ENCODE measurements at regions not wholly inside any gene's neighbourhood (a gene's known extent, or its start where the extent isn't known, plus 50 kb on each side); places are given as distances from the start of the nearest gene placed in this dataset.

DNA sequence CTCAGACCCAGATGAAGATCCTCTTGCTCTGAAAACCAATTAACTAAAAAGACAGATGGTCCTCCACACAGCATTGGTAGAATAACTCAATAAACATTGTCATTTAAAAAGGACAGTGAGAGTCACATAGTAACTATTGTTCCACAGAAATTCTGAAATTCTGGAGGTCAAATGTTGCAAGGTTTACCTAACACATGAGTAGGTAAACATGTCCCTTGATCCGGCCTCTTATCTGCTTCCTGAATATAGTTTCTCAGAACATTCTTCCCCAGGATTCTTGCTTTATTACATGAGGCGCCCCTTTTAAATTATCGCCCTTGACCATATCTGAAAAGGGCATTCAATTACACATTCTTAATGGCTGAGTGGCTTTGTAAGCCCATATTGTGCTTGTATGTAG is 270.7 kb downstream of the SEMA3D start:
- TF ChIP-seq POLR2AphosphoS5 (IDR thresholded peaks at IDR 0.05; ENCODE audit: low read depth) (no peak), ETS1 (IDR thresholded peaks at IDR 0.05) (no peak)
- TF ChIP-seq, protein P1, sequence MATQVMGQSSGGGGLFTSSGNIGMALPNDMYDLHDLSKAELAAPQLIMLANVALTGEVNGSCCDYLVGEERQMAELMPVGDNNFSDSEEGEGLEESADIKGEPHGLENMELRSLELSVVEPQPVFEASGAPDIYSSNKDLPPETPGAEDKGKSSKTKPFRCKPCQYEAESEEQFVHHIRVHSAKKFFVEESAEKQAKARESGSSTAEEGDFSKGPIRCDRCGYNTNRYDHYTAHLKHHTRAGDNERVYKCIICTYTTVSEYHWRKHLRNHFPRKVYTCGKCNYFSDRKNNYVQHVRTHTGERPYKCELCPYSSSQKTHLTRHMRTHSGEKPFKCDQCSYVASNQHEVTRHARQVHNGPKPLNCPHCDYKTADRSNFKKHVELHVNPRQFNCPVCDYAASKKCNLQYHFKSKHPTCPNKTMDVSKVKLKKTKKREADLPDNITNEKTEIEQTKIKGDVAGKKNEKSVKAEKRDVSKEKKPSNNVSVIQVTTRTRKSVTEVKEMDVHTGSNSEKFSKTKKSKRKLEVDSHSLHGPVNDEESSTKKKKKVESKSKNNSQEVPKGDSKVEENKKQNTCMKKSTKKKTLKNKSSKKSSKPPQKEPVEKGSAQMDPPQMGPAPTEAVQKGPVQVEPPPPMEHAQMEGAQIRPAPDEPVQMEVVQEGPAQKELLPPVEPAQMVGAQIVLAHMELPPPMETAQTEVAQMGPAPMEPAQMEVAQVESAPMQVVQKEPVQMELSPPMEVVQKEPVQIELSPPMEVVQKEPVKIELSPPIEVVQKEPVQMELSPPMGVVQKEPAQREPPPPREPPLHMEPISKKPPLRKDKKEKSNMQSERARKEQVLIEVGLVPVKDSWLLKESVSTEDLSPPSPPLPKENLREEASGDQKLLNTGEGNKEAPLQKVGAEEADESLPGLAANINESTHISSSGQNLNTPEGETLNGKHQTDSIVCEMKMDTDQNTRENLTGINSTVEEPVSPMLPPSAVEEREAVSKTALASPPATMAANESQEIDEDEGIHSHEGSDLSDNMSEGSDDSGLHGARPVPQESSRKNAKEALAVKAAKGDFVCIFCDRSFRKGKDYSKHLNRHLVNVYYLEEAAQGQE (IDR thresholded peaks at IDR 0.05; ENCODE audit: unreplicated experiment): no peak
- ATAC-seq (no peak), DNase-seq (ENCODE audit: low spot score) (no peak)
- peaks cover 25% of the 10 kb centered on the region for H3K36me3 Mint-ChIP-seq (ENCODE audit: low read depth)
- H3K9me2 ChIP-seq (ENCODE audit: insufficient read depth): peaks cover 6% of the 10 kb centered on the region
- no peaks in the 10 kb centered on the region for H3K79me2 ChIP-seq (replicated peaks; ENCODE audit: insufficient read depth)
- H3K4me3 Mint-ChIP-seq: no peak overlapping the region
- H3K4me3 ChIP-seq: no peak overlapping the region
- peak overlapping the region; percentile 71; the same call in 1 of the 2 replicates for H3K27ac Mint-ChIP-seq
- peaks cover 3% of the 10 kb centered on the region for H3K9me3 Mint-ChIP-seq
- H3K27ac ChIP-seq (ENCODE audit: low read depth): no peak overlapping the region
- H3K36me3 ChIP-seq (ENCODE audit: insufficient read depth): no peaks in the 10 kb centered on the region
- peaks cover 29% of the 10 kb centered on the region for H3K4me1 ChIP-seq (ENCODE audit: insufficient read depth)
- no peaks in the 10 kb centered on the region for H4K20me1 ChIP-seq (replicated peaks; ENCODE audit: insufficient read depth)
- no peak overlapping the region for H2AFZ ChIP-seq
- no peaks in the 10 kb centered on the region for H3K27me3 Mint-ChIP-seq (ENCODE audit: insufficient read depth, low read depth, poor library complexity)
- H3K4me1 Mint-ChIP-seq: peaks cover 25% of the 10 kb centered on the region
- no peaks in the 10 kb centered on the region for H3F3A ChIP-seq (replicated peaks; ENCODE audit: low read depth)
- H3K4me2 ChIP-seq: no peak overlapping the region
- no peaks in the 10 kb centered on the region for H3K27me3 ChIP-seq (ENCODE audit: insufficient read depth)

- H3F3A ChIP-seq (replicated peaks; ENCODE audit: low read depth): no peaks in the 10 kb centered on the region
- Mint-ChIP-seq H3K9me3 (peaks cover 6% of the 10 kb centered on the region; the same call in 2 of the 3 replicates), H3K4me1 (peaks cover 32% of the 10 kb centered on the region), H3K36me3 (ENCODE audit: low read depth) (peaks cover 20% of the 10 kb centered on the region), H3K4me3 (no peak overlapping the region), H3K27ac (no peak overlapping the region), H3K27me3 (ENCODE audit: insufficient read depth, low read depth, poor library complexity) (no peaks in the 10 kb centered on the region)
- no peaks in the 10 kb centered on the region for H3K79me2 ChIP-seq (replicated peaks; ENCODE audit: insufficient read depth)
- ATAC-seq (peak; percentile 73), DNase-seq (ENCODE audit: low spot score) (peak; percentile 42)
- H2AFZ ChIP-seq: no peak overlapping the region
- H3K27me3 ChIP-seq (ENCODE audit: insufficient read depth): no peaks in the 10 kb centered on the region
- H3K27ac ChIP-seq (ENCODE audit: low read depth): no peak overlapping the region
- H4K20me1 ChIP-seq (replicated peaks; ENCODE audit: insufficient read depth): no peaks in the 10 kb centered on the region
- H3K4me2 ChIP-seq: no peak overlapping the region
- H3K4me3 ChIP-seq: no peak overlapping the region
- peaks cover 6% of the 10 kb centered on the region for H3K9me2 ChIP-seq (ENCODE audit: insufficient read depth)
- no peaks in the 10 kb centered on the region for H3K36me3 ChIP-seq (ENCODE audit: insufficient read depth)
- TF ChIP-seq ETS1 (IDR thresholded peaks at IDR 0.05) (no peak), EZH2 (IDR thresholded peaks at IDR 0.05; ENCODE audit: low read depth, unreplicated experiment) (no peak)
- TF ChIP-seq, protein P1 (IDR thresholded peaks at IDR 0.05; ENCODE audit: unreplicated experiment): no peak
- TF ChIP-seq, protein P2, sequence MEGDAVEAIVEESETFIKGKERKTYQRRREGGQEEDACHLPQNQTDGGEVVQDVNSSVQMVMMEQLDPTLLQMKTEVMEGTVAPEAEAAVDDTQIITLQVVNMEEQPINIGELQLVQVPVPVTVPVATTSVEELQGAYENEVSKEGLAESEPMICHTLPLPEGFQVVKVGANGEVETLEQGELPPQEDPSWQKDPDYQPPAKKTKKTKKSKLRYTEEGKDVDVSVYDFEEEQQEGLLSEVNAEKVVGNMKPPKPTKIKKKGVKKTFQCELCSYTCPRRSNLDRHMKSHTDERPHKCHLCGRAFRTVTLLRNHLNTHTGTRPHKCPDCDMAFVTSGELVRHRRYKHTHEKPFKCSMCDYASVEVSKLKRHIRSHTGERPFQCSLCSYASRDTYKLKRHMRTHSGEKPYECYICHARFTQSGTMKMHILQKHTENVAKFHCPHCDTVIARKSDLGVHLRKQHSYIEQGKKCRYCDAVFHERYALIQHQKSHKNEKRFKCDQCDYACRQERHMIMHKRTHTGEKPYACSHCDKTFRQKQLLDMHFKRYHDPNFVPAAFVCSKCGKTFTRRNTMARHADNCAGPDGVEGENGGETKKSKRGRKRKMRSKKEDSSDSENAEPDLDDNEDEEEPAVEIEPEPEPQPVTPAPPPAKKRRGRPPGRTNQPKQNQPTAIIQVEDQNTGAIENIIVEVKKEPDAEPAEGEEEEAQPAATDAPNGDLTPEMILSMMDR (conservative IDR thresholded peaks at IDR 0.05; ENCODE audit: low read depth in 2 of 2): peak; percentile 41 to 74
- peaks cover 30% of the 10 kb centered on the region for H3K4me1 ChIP-seq (ENCODE audit: insufficient read depth)
Measured at GRCh38 chr7:84914598-84914997, 272.3 kb downstream of the SEMA3D start.

Measured in GM23338 (cell line).